ENCODE measurements at regions not wholly inside any gene's neighbourhood (a gene's known extent, or its start where the extent isn't known, plus 50 kb on each side); places are given as distances from the start of the nearest gene placed in this dataset.
A peak's percentile ranks its signal among the peaks of the same experiment; 100 is the strongest.

DNA sequence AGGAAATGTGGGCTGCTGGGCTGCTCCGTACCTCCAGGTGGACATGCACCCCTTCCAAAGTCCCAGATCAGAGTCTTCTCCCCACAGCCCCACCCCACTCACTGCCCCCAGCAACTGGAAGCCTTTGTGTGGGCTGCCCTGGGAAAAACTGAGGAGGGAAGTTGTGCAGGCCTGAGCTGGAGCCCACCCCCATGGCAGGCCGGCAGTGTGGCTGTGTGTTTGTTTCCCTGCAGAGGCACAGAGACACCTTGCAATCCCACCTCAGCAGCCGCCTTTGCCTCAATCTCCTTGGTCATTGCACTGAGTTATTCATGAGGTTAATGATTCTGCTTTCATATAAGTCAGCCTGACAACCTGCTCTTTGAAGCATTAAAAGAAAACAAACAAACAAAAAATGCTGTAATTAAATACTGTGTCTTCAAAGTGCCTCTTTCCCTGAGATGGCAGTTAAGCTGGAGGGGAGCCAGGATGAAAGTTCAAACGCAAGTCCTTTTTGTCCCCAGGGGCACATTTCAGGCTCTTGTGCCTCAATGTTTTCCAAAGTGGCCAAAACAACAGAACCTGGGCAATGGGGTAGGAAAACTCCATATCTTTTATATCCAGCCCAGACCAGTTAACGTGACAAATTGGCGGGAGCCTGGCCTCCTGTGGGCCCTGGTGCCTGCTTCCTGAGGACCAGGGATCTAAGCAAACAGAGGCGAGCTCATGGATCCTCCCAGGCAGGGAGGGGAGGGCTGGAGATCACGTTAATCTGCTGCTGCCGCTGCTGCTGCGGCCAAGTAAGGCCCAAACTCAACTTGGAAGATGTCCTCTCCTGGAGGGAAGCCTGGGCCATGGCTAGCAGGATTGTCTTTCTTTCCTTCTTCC is 51.9 kb upstream of the TSPAN11 start:
- DNase-seq = no peak

- no peak for DNase-seq
These were observed 55.9 kb upstream of the TSPAN11 start for GRCh38 chr12:30870491-30871265.

DNA sequence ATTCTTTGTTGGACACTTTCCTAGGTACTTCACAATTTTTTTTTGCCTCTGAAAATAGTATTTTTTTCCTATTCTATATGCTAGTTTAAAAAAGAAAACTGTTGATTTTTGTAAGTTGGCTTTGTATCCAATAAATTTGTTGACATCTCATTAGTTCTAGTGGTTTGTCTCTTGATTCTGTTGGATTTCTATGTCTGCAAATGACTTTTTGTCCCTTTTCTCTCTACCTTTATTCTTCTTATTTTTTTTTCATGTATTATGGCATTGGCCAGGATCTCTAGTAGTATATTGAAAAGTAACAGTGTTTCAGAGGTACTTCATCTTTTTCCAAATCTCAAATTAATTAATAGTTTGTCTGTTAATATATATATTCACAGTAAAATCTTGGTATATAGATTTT is 59.1 kb upstream of the TSPAN11 start:
- DNase-seq = no peak

DNA sequence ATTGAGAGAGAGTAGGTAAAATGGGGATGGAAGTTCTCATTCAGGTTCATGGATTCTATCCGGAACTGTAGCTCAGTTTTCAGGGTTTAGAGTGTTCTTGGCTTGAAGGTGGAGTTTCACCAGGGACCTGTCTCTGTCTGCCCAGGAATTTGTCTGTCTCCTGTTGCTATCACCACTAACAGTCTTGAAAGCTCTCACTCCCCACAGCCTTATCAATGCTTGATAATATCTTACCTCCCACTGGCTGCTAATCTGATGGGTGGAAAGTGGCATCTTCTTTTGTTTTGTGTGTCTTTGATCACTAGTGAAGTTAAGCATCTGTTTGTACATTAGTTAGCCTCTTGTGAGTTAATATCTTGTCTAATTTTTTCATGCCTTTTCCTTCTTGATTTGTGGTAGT is 60.3 kb upstream of the TSPAN11 start:
- no peak for DNase-seq

DNA sequence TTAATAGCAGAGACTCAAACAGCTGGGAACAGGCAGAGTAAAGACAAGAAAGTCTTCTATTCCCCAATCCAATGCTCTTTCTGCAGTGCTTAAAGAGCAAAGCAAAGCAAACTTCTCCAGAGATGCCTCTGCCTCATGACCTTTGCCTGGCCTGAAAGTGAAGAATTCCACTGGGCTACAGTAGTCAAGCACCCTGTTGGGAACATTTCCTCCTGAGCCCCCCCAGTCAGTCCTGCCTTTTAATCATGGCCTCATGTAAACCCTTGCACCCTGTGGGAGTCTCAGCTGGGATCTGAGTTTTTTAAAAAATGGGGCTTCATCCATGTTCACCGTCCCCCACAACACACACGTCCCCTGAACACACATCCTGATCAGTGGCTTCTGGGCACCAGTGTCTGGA is 62.7 kb upstream of the TSPAN11 start:
- DNase-seq = no peak

DNA sequence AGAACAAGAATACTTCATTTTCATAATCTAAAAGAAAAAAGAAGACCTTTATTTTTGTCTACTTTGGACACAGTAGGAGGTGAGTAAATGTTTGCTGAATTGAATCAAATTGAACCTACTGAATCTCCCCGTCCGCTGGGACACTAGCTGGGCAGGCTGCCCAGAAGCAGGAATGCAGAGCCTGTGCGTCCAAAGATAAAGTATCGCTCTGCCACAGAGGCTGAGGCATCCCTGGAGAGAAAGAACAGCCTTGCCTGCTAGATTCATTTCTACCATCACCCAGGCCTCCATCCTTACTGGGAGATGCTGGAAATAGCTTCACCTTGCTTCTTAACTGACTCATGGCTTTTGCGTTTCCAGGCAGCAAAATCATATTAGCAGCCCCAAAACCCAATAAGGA is 64.1 kb upstream of the TSPAN11 start:
- peak; percentile 13 for DNase-seq

- no peak for DNase-seq
These were observed 67.3 kb upstream of the TSPAN11 start for GRCh38 chr12:30859226-30859625.

- DNase-seq = no peak
These were observed 68.1 kb upstream of the TSPAN11 start for GRCh38 chr12:30858471-30858870.

GRCh38 chr12:30853561-30854133 is 72.9 kb upstream of the TSPAN11 start:
- DNase-seq = no peak

DNA sequence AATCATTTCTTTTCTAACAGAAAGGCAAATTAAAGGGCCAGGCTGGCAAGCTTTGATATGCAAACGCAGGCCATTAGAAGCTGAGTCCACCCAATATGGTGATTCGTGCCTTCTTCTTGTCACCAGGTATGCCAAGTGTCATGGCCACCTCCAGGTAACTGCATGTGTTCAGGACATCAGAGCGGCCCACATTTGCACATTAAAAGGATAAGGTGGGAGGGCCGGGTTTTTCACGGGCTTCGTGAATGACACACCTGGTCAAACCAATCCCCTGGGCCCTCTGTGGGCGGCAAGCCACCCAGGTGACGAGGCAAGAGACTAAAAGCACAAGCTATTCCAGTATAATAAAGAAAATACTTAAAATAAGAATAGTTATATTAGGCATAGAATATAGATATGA is 75.9 kb upstream of the TSPAN11 start:
- no peak for DNase-seq

- peak; percentile 83 for DNase-seq
These were observed 79.3 kb upstream of the TSPAN11 start for GRCh38 chr12:30847259-30847658.

GRCh38 chr12:30846776-30847175 is 79.8 kb upstream of the TSPAN11 start:
- no peak for DNase-seq

DNA sequence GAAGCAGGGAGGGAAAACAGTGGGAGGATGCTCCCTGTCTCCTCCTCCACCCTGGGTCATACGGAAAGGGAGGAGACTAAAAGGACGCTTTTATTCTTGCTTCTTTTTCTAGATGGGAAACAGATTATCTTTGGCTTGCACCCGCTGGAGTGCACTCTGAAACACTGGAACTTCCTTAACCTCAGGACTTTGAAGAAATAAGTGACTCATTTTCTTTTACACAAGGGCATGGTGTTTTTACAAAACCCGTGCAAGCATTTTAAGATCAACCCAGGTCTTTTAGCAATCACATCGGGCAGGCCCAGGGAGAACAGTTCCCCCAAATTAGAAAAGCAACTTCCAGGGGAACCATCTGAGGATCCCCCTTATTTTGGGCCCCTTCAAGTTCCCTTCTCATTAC is 80.9 kb upstream of the TSPAN11 start:
- DNase-seq = no peak

DNA sequence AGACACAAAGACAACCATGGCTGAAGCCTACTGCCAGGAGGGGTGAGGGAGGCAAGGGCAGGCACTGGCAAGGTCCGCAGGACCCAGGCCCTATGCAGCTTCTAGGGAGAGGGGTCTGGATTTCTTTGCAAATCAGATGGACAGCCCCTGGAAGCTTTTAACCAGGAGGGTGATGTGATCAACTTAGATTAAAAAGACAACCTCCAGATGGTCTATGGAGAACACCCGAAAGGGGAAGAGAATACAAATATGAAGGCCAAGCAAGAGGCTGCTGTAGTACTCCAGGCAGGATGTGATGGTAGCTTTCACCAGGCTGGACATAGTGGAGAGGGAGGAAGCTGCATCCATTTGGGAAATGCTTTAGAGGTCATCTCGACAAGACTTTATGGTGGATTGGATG is 83.3 kb upstream of the TSPAN11 start:
- no peak for DNase-seq

DNA sequence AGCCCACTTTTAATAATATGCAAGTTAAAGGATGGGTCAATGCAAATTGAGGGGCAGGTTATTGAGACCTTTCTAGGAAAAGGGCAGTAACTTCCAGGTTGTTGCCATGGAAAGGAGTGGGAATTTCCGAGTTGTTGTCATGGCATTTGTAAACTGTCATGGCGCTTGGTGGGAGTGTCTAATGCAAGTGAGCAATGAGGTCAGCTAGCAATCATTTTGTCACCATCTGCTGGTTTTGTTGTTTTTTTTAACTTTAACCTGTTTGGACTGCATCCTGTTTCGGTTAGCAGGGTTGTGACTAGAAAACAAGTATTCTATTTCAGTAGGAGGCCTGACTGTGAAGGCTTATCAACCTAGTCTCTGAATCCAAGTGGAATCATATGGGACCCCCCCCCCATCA is 85.8 kb upstream of the TSPAN11 start:
- no peak for DNase-seq

DNA sequence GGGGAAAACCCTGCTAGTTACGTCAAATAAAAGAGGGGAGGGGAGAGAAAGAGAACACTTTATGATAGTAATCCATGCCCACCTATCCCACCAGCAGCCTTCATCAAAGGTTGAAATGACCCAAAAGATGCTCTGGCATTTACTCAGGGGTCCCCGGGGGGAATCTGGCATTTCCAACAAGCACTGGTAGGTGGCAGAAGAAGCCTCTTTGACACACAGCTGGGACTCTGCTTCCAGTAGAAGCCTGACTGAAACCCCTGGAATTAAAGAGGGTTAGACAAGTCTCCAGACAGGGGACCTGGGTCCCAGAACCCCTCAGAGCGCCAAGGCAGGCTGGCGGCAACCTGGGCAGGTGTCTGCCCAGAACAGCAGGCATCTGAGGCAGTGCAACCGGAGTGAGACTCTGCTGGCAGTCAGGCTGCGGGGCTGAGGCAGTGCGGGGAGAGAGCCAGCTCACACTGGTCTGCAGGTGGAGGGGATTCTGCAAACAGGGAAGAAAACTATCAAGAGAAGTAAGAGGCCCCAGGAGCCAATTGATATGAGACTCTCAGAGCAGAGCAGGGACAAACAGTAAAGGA is 85.0 kb upstream of the CAPRIN2 start:
- no peak for DNase-seq

GRCh38 chr12:30837595-30837994 is 82.8 kb upstream of the CAPRIN2 start:
- DNase-seq = no peak

DNA sequence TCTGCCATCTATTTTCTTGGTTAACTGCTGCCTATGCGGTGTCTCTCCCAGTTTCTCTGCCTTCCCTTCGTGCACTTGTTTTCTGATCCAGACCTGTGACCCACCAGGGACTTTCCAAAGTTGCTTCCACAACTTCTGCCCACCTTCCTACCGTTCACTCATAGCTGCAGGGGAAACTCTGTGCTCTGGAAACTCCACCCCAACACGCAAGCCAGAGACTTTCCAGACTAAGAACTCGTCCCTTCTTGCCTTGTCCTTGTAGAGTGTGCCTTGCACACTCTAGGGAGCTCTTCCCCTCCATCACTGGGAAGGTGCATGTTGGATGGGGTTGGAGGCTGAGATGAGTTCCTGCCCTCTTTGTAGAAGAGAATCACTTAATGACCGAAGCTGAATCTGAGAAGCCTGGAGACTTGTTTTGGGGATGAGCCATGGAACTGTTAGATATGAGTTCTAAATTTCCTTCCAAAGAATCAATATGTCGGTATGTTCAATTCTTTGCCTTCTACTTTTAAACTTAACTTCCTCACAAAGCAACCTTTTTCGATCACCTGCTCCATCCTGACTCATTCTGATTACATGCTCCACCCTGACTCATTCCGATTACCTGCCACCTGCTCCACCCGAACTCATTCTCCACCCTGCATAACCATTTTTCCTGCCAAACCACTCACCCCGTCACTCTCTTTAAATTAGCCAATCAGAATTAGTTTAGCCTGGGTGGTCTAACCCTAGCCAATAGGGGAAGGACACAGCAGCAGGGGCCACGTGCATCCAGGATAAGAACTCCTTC is 82.1 kb upstream of the CAPRIN2 start:
- no peak for DNase-seq

GRCh38 chr12:30835216-30835615 is 80.5 kb upstream of the CAPRIN2 start:
- no peak for DNase-seq

GRCh38 chr12:30830751-30831150 is 76.0 kb upstream of the CAPRIN2 start:
- no peak for DNase-seq

DNA sequence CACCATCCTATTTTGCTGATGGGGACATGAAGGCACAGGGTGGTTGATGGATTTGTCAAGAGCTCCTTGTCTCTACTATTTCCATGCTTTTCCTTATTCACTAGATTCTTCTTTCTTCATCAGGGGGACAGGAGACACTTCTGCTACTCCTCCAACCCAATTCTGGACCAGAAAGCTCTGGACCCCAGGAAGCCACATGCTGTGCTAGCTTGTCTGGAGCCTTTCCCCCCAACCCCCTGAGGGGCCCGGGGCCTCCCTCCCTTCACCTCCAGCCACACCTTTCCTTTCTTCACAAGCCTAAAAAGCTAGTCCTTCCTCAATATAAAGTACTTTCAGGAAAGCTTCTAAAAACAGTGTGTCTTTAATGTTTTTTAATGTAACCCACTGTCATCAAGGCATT is 75.1 kb upstream of the CAPRIN2 start:
- no peak for DNase-seq

DNA sequence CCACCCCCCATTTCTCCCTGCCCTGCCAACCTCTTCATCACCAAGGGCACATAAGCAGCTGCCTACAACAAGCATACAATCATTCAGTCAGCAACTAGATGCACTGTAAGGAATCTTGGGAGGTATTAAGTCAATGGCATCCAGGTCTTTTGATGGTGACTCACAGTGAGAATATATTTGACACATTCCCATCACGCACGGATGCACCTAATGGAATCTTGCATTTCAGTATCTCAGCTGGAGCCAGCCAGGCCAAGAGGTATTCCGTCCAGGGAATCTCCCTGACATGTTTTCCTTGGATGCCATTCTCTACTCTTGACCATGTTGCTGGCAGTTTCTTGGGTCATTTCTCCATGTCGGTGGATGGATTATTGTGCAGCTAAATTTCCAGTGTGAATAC is 73.9 kb upstream of the CAPRIN2 start:
- no peak for DNase-seq

Data from dermis blood vessel endothelial cell (primary cell).